ENCODE measurements at regions not wholly inside any gene's neighbourhood (a gene's known extent, or its start where the extent isn't known, plus 50 kb on each side); places are given as distances from the start of the nearest gene placed in this dataset.

GRCh38 chr10:28089467-28089866 lies 90.6 kb upstream of the ODAD2 start:
- TF ChIP-seq MTA2 (IDR thresholded peaks at IDR 0.05; ENCODE audit: low read depth) (no peak), SP1 (CRISPR knock-in tag; IDR thresholded peaks at IDR 0.05) (no peak), TARDBP (IDR thresholded peaks at IDR 0.05) (no peak), AFF4 (CRISPR knock-in tag; IDR thresholded peaks at IDR 0.05) (no peak), HMG20A (CRISPR knock-in tag; conservative IDR thresholded peaks at IDR 0.05) (no peak), REST (IDR thresholded peaks at IDR 0.05; ENCODE audit: borderline replicate concordance) (no peak), REST (CRISPR knock-in tag; IDR thresholded peaks at IDR 0.05; ENCODE audit: low read depth) (no peak), EZH2 (IDR thresholded peaks at IDR 0.05; ENCODE audit: borderline replicate concordance, low read depth, low read length) (no peak), RAD51 (IDR thresholded peaks at IDR 0.05; ENCODE audit: borderline replicate concordance, low read depth) (no peak), POLR2A (conservative IDR thresholded peaks at IDR 0.05) (no peak)
